ENCODE measurements at regions not wholly inside any gene's neighbourhood (a gene's known extent, or its start where the extent isn't known, plus 50 kb on each side); places are given as distances from the start of the nearest gene placed in this dataset. TPM values are rescaled to one million over a fixed set of nuclear protein-coding genes. Genes with fewer than 3 reads are reported as not detected.
A peak's percentile ranks its signal among the peaks of the same experiment; 100 is the strongest.
"Not testable (repeated sequence)": the region's sequence is repeated elsewhere in the genome, so short reads cannot be mapped to it uniquely, and the experiment has no call there.

GRCh38 chr5:27093279-27093678 is 54.9 kb upstream of the CDH9 start:
- ATAC-seq = no peak
- 0 out of 2 replicates have a peak overlapping the region, but pooled peaks have one; percentile 4 for H2AFZ ChIP-seq
- Mint-ChIP-seq H3K4me3 (no peak overlapping the region), H3K4me1 (peaks cover 5% of the 10 kb centered on the region; the same call in 1 of the 3 replicates), H3K36me3 (ENCODE audit: low read depth) (no peaks in the 10 kb centered on the region), H3K27ac (no peak overlapping the region), H3K9me3 (no peaks in the 10 kb centered on the region), H3K27me3 (ENCODE audit: insufficient read depth, low read depth, poor library complexity) (no peaks in the 10 kb centered on the region)
- no peaks in the 10 kb centered on the region for H3K27me3 ChIP-seq (ENCODE audit: insufficient read depth)
- H3K9me2 ChIP-seq (ENCODE audit: insufficient read depth) = no peaks in the 10 kb centered on the region
- H3K4me2 ChIP-seq = no peak overlapping the region
- no peaks in the 10 kb centered on the region for H3K79me2 ChIP-seq (replicated peaks; ENCODE audit: insufficient read depth)
- H3F3A ChIP-seq (replicated peaks; ENCODE audit: low read depth) = no peaks in the 10 kb centered on the region
- H3K4me1 ChIP-seq (ENCODE audit: insufficient read depth) = peaks cover 11% of the 10 kb centered on the region; the same call in 1 of the 2 replicates
- no peak overlapping the region for H3K27ac ChIP-seq (ENCODE audit: low read depth)
- no peak for DNase-seq (ENCODE audit: low spot score)
- no peak for TF ChIP-seq CREB1 (CRISPR knock-in tag; IDR thresholded peaks at IDR 0.05; ENCODE audit: low read depth)
- TF ChIP-seq ZNF114 (CRISPR knock-in tag; IDR thresholded peaks at IDR 0.05) = no peak
- TF ChIP-seq POLR2AphosphoS5 (IDR thresholded peaks at IDR 0.05; ENCODE audit: low read depth) = no peak
- TF ChIP-seq ZNF331 (CRISPR knock-in tag; IDR thresholded peaks at IDR 0.05; ENCODE audit: low read depth) = no peak
- H3K36me3 ChIP-seq (ENCODE audit: insufficient read depth) = no peaks in the 10 kb centered on the region
- no peak overlapping the region for H3K4me3 ChIP-seq
- H4K20me1 ChIP-seq (replicated peaks; ENCODE audit: insufficient read depth) = no peaks in the 10 kb centered on the region

GRCh38 chr5:27091858-27092257 is 53.5 kb upstream of the CDH9 start:
- Histone ChIP-seq H4K20me1 (replicated peaks; ENCODE audit: insufficient read depth) (no peaks in the 10 kb centered on the region), H3K27me3 (ENCODE audit: insufficient read depth) (no peaks in the 10 kb centered on the region), H3K9me2 (ENCODE audit: insufficient read depth) (no peaks in the 10 kb centered on the region), H3K4me2 (no peak overlapping the region), H3K4me3 (no peak overlapping the region), H3K36me3 (ENCODE audit: insufficient read depth) (no peaks in the 10 kb centered on the region), H3K4me1 (ENCODE audit: insufficient read depth) (peaks cover 10% of the 10 kb centered on the region; the same call in 1 of the 2 replicates), H2AFZ (peak overlapping the region; percentile 40; the same call in 1 of the 2 replicates), H3F3A (replicated peaks; ENCODE audit: low read depth) (no peaks in the 10 kb centered on the region), H3K27ac (ENCODE audit: low read depth) (no peak overlapping the region), H3K79me2 (replicated peaks; ENCODE audit: insufficient read depth) (no peaks in the 10 kb centered on the region)
- Mint-ChIP-seq H3K27me3 (ENCODE audit: insufficient read depth, low read depth, poor library complexity) (peaks cover under 1% of the 10 kb centered on the region), H3K9me3 (no peaks in the 10 kb centered on the region), H3K27ac (no peak overlapping the region), H3K4me3 (no peak overlapping the region), H3K36me3 (ENCODE audit: low read depth) (no peaks in the 10 kb centered on the region), H3K4me1 (peaks cover 8% of the 10 kb centered on the region; the same call in 2 of the 3 replicates)
- TF ChIP-seq POLR2AphosphoS5 (IDR thresholded peaks at IDR 0.05; ENCODE audit: low read depth) = no peak
- TF ChIP-seq ETS1 (IDR thresholded peaks at IDR 0.05) = no peak
- no peak for TF ChIP-seq CREB1 (CRISPR knock-in tag; IDR thresholded peaks at IDR 0.05; ENCODE audit: low read depth)
- no peak for TF ChIP-seq STAT1 (IDR thresholded peaks at IDR 0.05; ENCODE audit: unreplicated experiment)
- no peak for TF ChIP-seq EZH2 (IDR thresholded peaks at IDR 0.05; ENCODE audit: low read depth, unreplicated experiment)
- ATAC-seq (no peak), DNase-seq (ENCODE audit: low spot score) (no peak)

GRCh38 chr5:27088822-27089221 is 50.4 kb upstream of the CDH9 start:
- not testable (repeated sequence) for H3F3A ChIP-seq (replicated peaks; ENCODE audit: low read depth); DNase-seq (ENCODE audit: low spot score); H3K36me3 Mint-ChIP-seq (ENCODE audit: low read depth); H3K27me3 ChIP-seq (ENCODE audit: insufficient read depth); H3K9me3 Mint-ChIP-seq; H3K4me3 Mint-ChIP-seq; ATAC-seq; H3K36me3 ChIP-seq (ENCODE audit: insufficient read depth); H3K9me2 ChIP-seq (ENCODE audit: insufficient read depth); H3K27ac Mint-ChIP-seq; H3K27ac ChIP-seq (ENCODE audit: low read depth); H2AFZ ChIP-seq; H3K4me3 ChIP-seq; H4K20me1 ChIP-seq (replicated peaks; ENCODE audit: insufficient read depth); H3K4me2 ChIP-seq; H3K27me3 Mint-ChIP-seq (ENCODE audit: insufficient read depth, low read depth, poor library complexity); H3K79me2 ChIP-seq (replicated peaks; ENCODE audit: insufficient read depth)
- H3K4me1 Mint-ChIP-seq = peaks cover 21% of the 10 kb centered on the region
- H3K4me1 ChIP-seq (ENCODE audit: insufficient read depth) = peaks cover 20% of the 10 kb centered on the region

Small RNA genes in the stretch of these regions (small RNA-seq; reads per million reads assigned to genes)
- not detected for gene AC010385.1 (ENCODE audit: low replicate concordance)
- not detected for gene AC010385.3 (ENCODE audit: low replicate concordance)
- not detected for gene AC026421.1 (ENCODE audit: low replicate concordance)
- not detected for gene AC114300.1 (ENCODE audit: low replicate concordance)
- not detected for gene LSP1P3 (ENCODE audit: low replicate concordance)
- gene RF00425 (ENCODE audit: low replicate concordance) = not detected
- gene RNU6-738P (ENCODE audit: low replicate concordance) = not detected
- gene RNU6-909P (ENCODE audit: low replicate concordance) = not detected
- gene UBL5P1 (ENCODE audit: low replicate concordance) = not detected

All from GM23338 (cell line).